Stomach (tissue), 4 donors: ENCODE measurements at regions not wholly inside any gene's neighbourhood (a gene's known extent, or its start where the extent isn't known, plus 50 kb on each side); places are given as distances from the start of the nearest gene placed in this dataset.

Experiments
- EP300 ChIP-seq: sonication (generic); formaldehyde crosslinking; IDR thresholded peaks from one replicate; pipeline ENCODE4 v1.6.1; 2017; ENCODE audit warnings: antibody characterized with exemption
- POLR2A ChIP-seq, 4 donors: fragments of 450-650 bp; IDR thresholded peaks; one replicate each; pipeline ENCODE4 v1.6.1; 2016; ENCODE audit warnings: antibody characterized with exemption in 4 of 4, control low read depth in 2 of 4, mild to moderate bottlenecking in 1 of 4, moderate library complexity in 1 of 4
- POLR2AphosphoS5 ChIP-seq, 3 donors: sonication (generic); formaldehyde crosslinking; IDR thresholded peaks; one replicate each; pipeline ENCODE4 v1.6.1; 2016; ENCODE audit warnings: antibody characterized with exemption in 3 of 3
- TF ChIP-seq, protein P1 (sequence below), 7 experiments: fragments of 450-650 bp in 4 of 7; fragments of 200-600 bp in 3 of 7; sonication (generic) in 3 of 7; IDR thresholded peaks; one replicate each; pipeline ENCODE4 v1.5.1; 2016 to 2019; ENCODE audit warnings: antibody characterized with exemption in 7 of 7, control low read depth in 2 of 7, mild to moderate bottlenecking in 1 of 7

DNA sequence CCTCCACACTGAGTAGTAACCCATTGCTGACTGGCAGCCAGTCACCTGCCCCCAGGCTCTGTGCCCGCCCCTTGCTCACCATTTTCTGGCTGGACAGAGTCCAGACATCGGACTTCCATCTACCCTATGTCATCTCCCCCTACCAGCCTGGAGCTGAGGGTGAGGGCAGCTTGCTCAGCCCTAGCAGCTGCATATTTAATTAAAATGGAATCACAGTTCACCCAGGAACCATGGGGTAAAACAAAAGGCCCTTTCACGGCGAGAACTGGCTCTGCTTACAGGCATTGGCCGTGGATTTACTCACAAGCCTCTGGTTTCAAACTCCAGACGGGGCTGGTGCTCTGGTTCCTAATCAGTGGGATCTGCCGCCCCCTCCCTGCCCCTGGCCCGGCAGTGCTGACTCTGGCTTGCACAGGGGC is 94.9 kb upstream of the ATP2B2 start:
- TF ChIP-seq, protein P1, sequence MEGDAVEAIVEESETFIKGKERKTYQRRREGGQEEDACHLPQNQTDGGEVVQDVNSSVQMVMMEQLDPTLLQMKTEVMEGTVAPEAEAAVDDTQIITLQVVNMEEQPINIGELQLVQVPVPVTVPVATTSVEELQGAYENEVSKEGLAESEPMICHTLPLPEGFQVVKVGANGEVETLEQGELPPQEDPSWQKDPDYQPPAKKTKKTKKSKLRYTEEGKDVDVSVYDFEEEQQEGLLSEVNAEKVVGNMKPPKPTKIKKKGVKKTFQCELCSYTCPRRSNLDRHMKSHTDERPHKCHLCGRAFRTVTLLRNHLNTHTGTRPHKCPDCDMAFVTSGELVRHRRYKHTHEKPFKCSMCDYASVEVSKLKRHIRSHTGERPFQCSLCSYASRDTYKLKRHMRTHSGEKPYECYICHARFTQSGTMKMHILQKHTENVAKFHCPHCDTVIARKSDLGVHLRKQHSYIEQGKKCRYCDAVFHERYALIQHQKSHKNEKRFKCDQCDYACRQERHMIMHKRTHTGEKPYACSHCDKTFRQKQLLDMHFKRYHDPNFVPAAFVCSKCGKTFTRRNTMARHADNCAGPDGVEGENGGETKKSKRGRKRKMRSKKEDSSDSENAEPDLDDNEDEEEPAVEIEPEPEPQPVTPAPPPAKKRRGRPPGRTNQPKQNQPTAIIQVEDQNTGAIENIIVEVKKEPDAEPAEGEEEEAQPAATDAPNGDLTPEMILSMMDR (IDR thresholded peaks at IDR 0.05): no peak
- no peak for TF ChIP-seq POLR2AphosphoS5 (IDR thresholded peaks at IDR 0.05)
- TF ChIP-seq POLR2A (IDR thresholded peaks at IDR 0.05): no peak
- no peak for TF ChIP-seq EP300
